Esophagus squamous epithelium (tissue), 5 donors: ENCODE measurements at regions not wholly inside any gene's neighbourhood (a gene's known extent, or its start where the extent isn't known, plus 50 kb on each side); places are given as distances from the start of the nearest gene placed in this dataset.

Experiments
- DNase-seq: peaks from one replicate; lab custom pipeline; 2025; lab: John Stamatoyannopoulos, UW
- H3K27ac ChIP-seq, 4 donors: fragments of 200-600 bp; sonication (generic); one replicate each; pipeline ENCODE4 v1.5.1; 2016 to 2019; ENCODE audit warnings: mild to moderate bottlenecking in 1 of 4
- H3K27me3 ChIP-seq, 4 donors: fragments of 200-600 bp; sonication (generic); 1 replicate in 3 of 4; 2 replicates in 1 of 4; pipeline versions ENCODE4 v1.5.1 to v1.6.0; 2017 to 2021; ENCODE audit warnings: antibody characterized with exemption in 1 of 4
- H3K36me3 ChIP-seq, 3 donors: fragments of 200-600 bp; sonication (generic); one replicate each; pipeline ENCODE4 v1.5.1; 2016 to 2019
- H3K4me1 ChIP-seq, 3 donors: fragments of 200-600 bp; sonication (generic); one replicate each; pipeline ENCODE4 v1.5.1; 2017 to 2019
- H3K4me3 ChIP-seq, 4 donors: fragments of 200-600 bp; sonication (generic); 1 replicate in 3 of 4; 2 replicates in 1 of 4; pipeline ENCODE4 v1.5.1; 2016 to 2019; ENCODE audit warnings: mild to moderate bottlenecking in 2 of 4, moderate library complexity in 1 of 4
- H3K9me3 ChIP-seq, 3 donors: fragments of 200-600 bp; sonication (generic); one replicate each; pipeline ENCODE4 v1.5.1; 2016 to 2019
- CTCF ChIP-seq, 6 experiments: fragments of 450-650 bp in 4 of 6; fragments of 200-600 bp in 2 of 6; sonication (generic) in 2 of 6; IDR thresholded peaks; one replicate each; pipeline ENCODE4 v1.5.1; 2016 to 2019; ENCODE audit warnings: antibody characterized with exemption in 6 of 6, mild to moderate bottlenecking in 4 of 6, moderate library complexity in 4 of 6
- POLR2A ChIP-seq, 4 donors: fragments of 450-650 bp; IDR thresholded peaks; one replicate each; pipeline ENCODE4 v1.6.1; 2017; ENCODE audit warnings: antibody characterized with exemption in 4 of 4, mild to moderate bottlenecking in 4 of 4, moderate library complexity in 3 of 4
- WGBS, 2 donors: methylation state at CpG; one replicate each; pipeline ENCODE4 v1.1.5; 2018; 5-methylcytosine and 5-hydroxymethylcytosine counted together
- intact Hi-C: fragments of 100-400 bp; cut with DNase I; formaldehyde crosslinking; loops from one replicate; pipeline ENCODE4 v1.15.0; 2022
- donor health status: DM: yes; HTN: yes; CAD: no.

- no peaks in the 10 kb centered on the region for H3K36me3 ChIP-seq
- intact Hi-C loops = no loop called here
- TF ChIP-seq POLR2A (IDR thresholded peaks at IDR 0.05) (no peak), CTCF (IDR thresholded peaks at IDR 0.05) (no peak)
- WGBS, 2 donors = 27 to 34% methylated on average over 3 of the region's 3 CpGs
- no peak overlapping the region for H3K4me3 ChIP-seq
- peaks cover 0 to 72% (median 0%) of the 10 kb centered on the region in 4 donors for H3K27me3 ChIP-seq
- DNase-seq = no peak
- H3K27ac ChIP-seq = peak overlapping the region in 1 of 4 donors; percentile 59
- no peaks in the 10 kb centered on the region for H3K9me3 ChIP-seq
- peaks cover 0 to 41% (median 0%) of the 10 kb centered on the region in 3 donors for H3K4me1 ChIP-seq
Observed at GRCh38 chr17:77616254-77616731, 342.2 kb upstream of the TNRC6C start.

- H3K9me3 ChIP-seq = no peaks in the 10 kb centered on the region
- TF ChIP-seq CTCF (IDR thresholded peaks at IDR 0.05) = no peak
- TF ChIP-seq POLR2A (IDR thresholded peaks at IDR 0.05) = no peak
- H3K4me3 ChIP-seq = no peak overlapping the region
- 83 to 91% methylated on average over 7 to 8 of the region's 8 CpGs for WGBS, 2 donors
- H3K27me3 ChIP-seq = peaks cover 0 to 60% (median 0%) of the 10 kb centered on the region in 4 donors
- peaks cover 0 to 36% (median 0%) of the 10 kb centered on the region in 3 donors for H3K4me1 ChIP-seq
- no peak overlapping the region for H3K27ac ChIP-seq
- H3K36me3 ChIP-seq = no peaks in the 10 kb centered on the region
- intact Hi-C loops = no loop called here
- DNase-seq = no peak
Observed at GRCh38 chr17:77617516-77617915, 341.0 kb upstream of the TNRC6C start.

GRCh38 chr17:77618173-77618572, 340.3 kb upstream of the TNRC6C start:
- Histone ChIP-seq H3K27ac (no peak overlapping the region), H3K4me1 (peaks cover 0 to 29% (median 0%) of the 10 kb centered on the region in 3 donors), H3K36me3 (no peaks in the 10 kb centered on the region), H3K4me3 (no peak overlapping the region), H3K27me3 (peaks cover 0 to 53% (median 0%) of the 10 kb centered on the region in 4 donors), H3K9me3 (no peaks in the 10 kb centered on the region)
- DNase-seq = no peak
- intact Hi-C loops = no loop called here
- no peak for TF ChIP-seq CTCF (IDR thresholded peaks at IDR 0.05)
- no peak for TF ChIP-seq POLR2A (IDR thresholded peaks at IDR 0.05)
- WGBS, 2 donors = 67 to 86% methylated on average over 7 of the region's 7 CpGs

GRCh38 chr17:77618731-77619130, 339.8 kb upstream of the TNRC6C start:
- Histone ChIP-seq H3K4me3 (no peak overlapping the region), H3K4me1 (peaks cover 0 to 24% (median 0%) of the 10 kb centered on the region in 3 donors), H3K27me3 (peaks cover 0 to 48% (median 0%) of the 10 kb centered on the region in 4 donors), H3K9me3 (no peaks in the 10 kb centered on the region), H3K36me3 (no peaks in the 10 kb centered on the region), H3K27ac (no peak overlapping the region)
- intact Hi-C loops = no loop called here
- no peak for DNase-seq
- TF ChIP-seq CTCF (IDR thresholded peaks at IDR 0.05) (no peak), POLR2A (IDR thresholded peaks at IDR 0.05) (no peak)
- 90% methylated on average over 7 to 10 of the region's 11 CpGs for WGBS, 2 donors

GRCh38 chr17:77619326-77619725, 339.2 kb upstream of the TNRC6C start:
- peaks cover 0 to 23% (median 0%) of the 10 kb centered on the region in 3 donors for H3K4me1 ChIP-seq
- peaks cover 0 to 43% (median 0%) of the 10 kb centered on the region in 4 donors for H3K27me3 ChIP-seq
- no peak for TF ChIP-seq POLR2A (IDR thresholded peaks at IDR 0.05)
- no peak for TF ChIP-seq CTCF (IDR thresholded peaks at IDR 0.05)
- 94 to 95% methylated on average over 4 of the region's 4 CpGs for WGBS, 2 donors
- no peaks in the 10 kb centered on the region for H3K36me3 ChIP-seq
- H3K4me3 ChIP-seq = no peak overlapping the region
- H3K27ac ChIP-seq = no peak overlapping the region
- H3K9me3 ChIP-seq = no peaks in the 10 kb centered on the region
- intact Hi-C loops = no loop called here
- no peak for DNase-seq
